ENCODE measurements at regions not wholly inside any gene's neighbourhood (a gene's known extent, or its start where the extent isn't known, plus 50 kb on each side); places are given as distances from the start of the nearest gene placed in this dataset.

- Histone ChIP-seq H3K4me3 (ENCODE audit: extremely low read depth in 1 of 4, insufficient read depth in 2 of 4, low read depth in 3 of 4, low read length in 4 of 4) (no peak overlapping the region), H2BK12ac (ENCODE audit: low read depth, low read length) (no peak overlapping the region), H3K79me2 (ENCODE audit: control insufficient read depth in 1 of 2, insufficient read depth in 2 of 2, low read length in 2 of 2) (no peaks in the 10 kb centered on the region), H2AK5ac (ENCODE audit: low read depth, low read length) (no peak overlapping the region), H3K9me3 (ENCODE audit: insufficient read depth in 2 of 2, low read depth in 1 of 2, low read length in 1 of 2) (no peaks in the 10 kb centered on the region), H2BK15ac (ENCODE audit: low read length) (no peak overlapping the region), H3K4me2 (ENCODE audit: insufficient read depth in 1 of 2, low read depth in 2 of 2, low read length in 2 of 2) (no peak overlapping the region), H4K20me1 (replicated peaks in 1 of 2; ENCODE audit: control insufficient read depth in 1 of 2, insufficient read depth in 2 of 2, low read length in 2 of 2) (no peaks in the 10 kb centered on the region), H2BK20ac (ENCODE audit: low read length) (no peak overlapping the region), H3K23me2 (ENCODE audit: low read depth, low read length) (no peaks in the 10 kb centered on the region), H3K27ac (ENCODE audit: low read depth, low read length) (no peak overlapping the region), H4K5ac (ENCODE audit: insufficient read length, low read depth, low read length) (no peak overlapping the region), H3K4me1 (replicated peaks in 1 of 4; ENCODE audit: control insufficient read depth in 3 of 4, insufficient read depth in 4 of 4, low read length in 3 of 4) (no peaks in the 10 kb centered on the region), H3K27me3 (replicated peaks in 1 of 4; ENCODE audit: control insufficient read depth in 3 of 4, extremely low read depth in 1 of 4, insufficient read depth in 3 of 4, low read length in 3 of 4) (no peaks in the 10 kb centered on the region), H2BK5ac (ENCODE audit: low read depth, low read length) (no peak overlapping the region), H4K91ac (replicated peaks; ENCODE audit: insufficient read length, low read length) (no peak overlapping the region), H3K9ac (replicated peaks in 1 of 4; ENCODE audit: extremely low read depth in 1 of 4, low read depth in 3 of 4, low read length in 3 of 4) (no peak overlapping the region), H3K36me3 (ENCODE audit: control insufficient read depth in 2 of 4, insufficient read depth in 4 of 4, low read length in 3 of 4) (no peaks in the 10 kb centered on the region), H3K79me1 (ENCODE audit: low read depth, low read length) (no peaks in the 10 kb centered on the region), H3K23ac (ENCODE audit: insufficient read length) (no peak overlapping the region), H3K4ac (replicated peaks; ENCODE audit: insufficient read length, low read depth, low read length) (no peak overlapping the region), H2AFZ (ENCODE audit: low read length) (no peak overlapping the region), H2BK120ac (replicated peaks; ENCODE audit: low read depth, low read length) (no peak overlapping the region), H3K18ac (ENCODE audit: extremely low read depth, low read length) (no peak overlapping the region), H4K8ac (ENCODE audit: extremely low read depth, insufficient read depth, low read length) (no peak overlapping the region), H3K56ac (replicated peaks; ENCODE audit: insufficient read length, low read depth, low read length) (no peak overlapping the region), H3K14ac (ENCODE audit: insufficient read length) (no peak overlapping the region)
- FAIRE-seq: no peak
- CTCF ChIA-PET (ENCODE audit: partially characterized antibody): interaction anchor here (0.7 to 1.7 kb wide), 3 partner anchors 9 to 227 kb away, joined by 3 to 7 read pairs (median 5); no protein-coding TSS in a partner anchor
- DNase-seq (ENCODE audit: low read depth in 1 of 2, low spot score in 2 of 2): no peak
- POLR2A ChIA-PET (ENCODE audit: partially characterized antibody): no interaction called here
- 86% methylated on average over 2 of the region's 2 CpGs; no CpG with 5 or more reads in 1 of the 2 experiments for WGBS, 2 experiments (ENCODE audit: extremely low coverage in 1 of 2, insufficient coverage in 1 of 2, insufficient read length in 1 of 2, insufficient replicate concordance in 2 of 2, low coverage in 1 of 2, low lambda C conversion rate in 2 of 2, missing lambda C conversion rate in 1 of 2)
- no peak for TF ChIP-seq CHD7 (IDR thresholded peaks at IDR 0.05; ENCODE audit: insufficient replicate concordance, low read length)
Measured at GRCh38 chr9:87096506-87096905, 149.2 kb upstream of the GAS1 start.
